ENCODE measurements at regions not wholly inside any gene's neighbourhood (a gene's known extent, or its start where the extent isn't known, plus 50 kb on each side); places are given as distances from the start of the nearest gene placed in this dataset.

DNA sequence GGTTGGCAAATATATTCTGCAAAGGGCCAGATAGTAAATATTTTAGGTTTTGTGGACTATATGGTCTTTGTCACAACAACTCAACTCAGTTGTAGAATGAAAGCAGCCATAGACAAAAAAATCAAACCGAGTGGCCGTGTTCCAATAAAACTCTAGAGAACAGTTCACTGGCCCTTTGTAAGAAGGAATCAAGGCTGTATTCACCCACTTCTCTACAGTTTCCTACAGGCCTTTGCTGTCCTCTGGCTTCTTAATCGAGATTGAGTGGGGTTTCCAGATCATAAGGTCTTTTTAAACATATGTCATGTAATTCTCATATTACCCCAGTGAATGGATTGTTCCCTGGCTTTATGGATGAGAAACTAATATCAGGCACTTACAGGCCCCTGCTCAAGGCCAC is 448.9 kb upstream of the ETAA1 start:
- TF ChIP-seq, protein P1, sequence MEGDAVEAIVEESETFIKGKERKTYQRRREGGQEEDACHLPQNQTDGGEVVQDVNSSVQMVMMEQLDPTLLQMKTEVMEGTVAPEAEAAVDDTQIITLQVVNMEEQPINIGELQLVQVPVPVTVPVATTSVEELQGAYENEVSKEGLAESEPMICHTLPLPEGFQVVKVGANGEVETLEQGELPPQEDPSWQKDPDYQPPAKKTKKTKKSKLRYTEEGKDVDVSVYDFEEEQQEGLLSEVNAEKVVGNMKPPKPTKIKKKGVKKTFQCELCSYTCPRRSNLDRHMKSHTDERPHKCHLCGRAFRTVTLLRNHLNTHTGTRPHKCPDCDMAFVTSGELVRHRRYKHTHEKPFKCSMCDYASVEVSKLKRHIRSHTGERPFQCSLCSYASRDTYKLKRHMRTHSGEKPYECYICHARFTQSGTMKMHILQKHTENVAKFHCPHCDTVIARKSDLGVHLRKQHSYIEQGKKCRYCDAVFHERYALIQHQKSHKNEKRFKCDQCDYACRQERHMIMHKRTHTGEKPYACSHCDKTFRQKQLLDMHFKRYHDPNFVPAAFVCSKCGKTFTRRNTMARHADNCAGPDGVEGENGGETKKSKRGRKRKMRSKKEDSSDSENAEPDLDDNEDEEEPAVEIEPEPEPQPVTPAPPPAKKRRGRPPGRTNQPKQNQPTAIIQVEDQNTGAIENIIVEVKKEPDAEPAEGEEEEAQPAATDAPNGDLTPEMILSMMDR (conservative IDR thresholded peaks at IDR 0.05; ENCODE audit: low read depth, low read length) = no peak
- no peak for TF ChIP-seq POLR2A (IDR thresholded peaks at IDR 0.05; ENCODE audit: low read depth, low read length)
- TF ChIP-seq, protein P2, sequence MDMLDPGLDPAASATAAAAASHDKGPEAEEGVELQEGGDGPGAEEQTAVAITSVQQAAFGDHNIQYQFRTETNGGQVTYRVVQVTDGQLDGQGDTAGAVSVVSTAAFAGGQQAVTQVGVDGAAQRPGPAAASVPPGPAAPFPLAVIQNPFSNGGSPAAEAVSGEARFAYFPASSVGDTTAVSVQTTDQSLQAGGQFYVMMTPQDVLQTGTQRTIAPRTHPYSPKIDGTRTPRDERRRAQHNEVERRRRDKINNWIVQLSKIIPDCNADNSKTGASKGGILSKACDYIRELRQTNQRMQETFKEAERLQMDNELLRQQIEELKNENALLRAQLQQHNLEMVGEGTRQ (IDR thresholded peaks at IDR 0.05; ENCODE audit: low read depth, low read length) = no peak
- no peak for TF ChIP-seq BHLHE40 (IDR thresholded peaks at IDR 0.05; ENCODE audit: low read depth, low read length)
- no peak for TF ChIP-seq MAZ (IDR thresholded peaks at IDR 0.05; ENCODE audit: borderline replicate concordance, low read depth, low read length)
- no peak for TF ChIP-seq SMC3 (IDR thresholded peaks at IDR 0.05; ENCODE audit: low read depth, low read length)
- TF ChIP-seq, protein P3, sequence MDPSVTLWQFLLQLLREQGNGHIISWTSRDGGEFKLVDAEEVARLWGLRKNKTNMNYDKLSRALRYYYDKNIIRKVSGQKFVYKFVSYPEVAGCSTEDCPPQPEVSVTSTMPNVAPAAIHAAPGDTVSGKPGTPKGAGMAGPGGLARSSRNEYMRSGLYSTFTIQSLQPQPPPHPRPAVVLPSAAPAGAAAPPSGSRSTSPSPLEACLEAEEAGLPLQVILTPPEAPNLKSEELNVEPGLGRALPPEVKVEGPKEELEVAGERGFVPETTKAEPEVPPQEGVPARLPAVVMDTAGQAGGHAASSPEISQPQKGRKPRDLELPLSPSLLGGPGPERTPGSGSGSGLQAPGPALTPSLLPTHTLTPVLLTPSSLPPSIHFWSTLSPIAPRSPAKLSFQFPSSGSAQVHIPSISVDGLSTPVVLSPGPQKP (IDR thresholded peaks at IDR 0.05; ENCODE audit: borderline replicate concordance, low read depth, low read length) = no peak
- TF ChIP-seq CHD1 (IDR thresholded peaks at IDR 0.05; ENCODE audit: low read depth, low read length) = no peak
- no peak for TF ChIP-seq RCOR1 (IDR thresholded peaks at IDR 0.05; ENCODE audit: insufficient replicate concordance, low read length)
- no peak for TF ChIP-seq MAFK (IDR thresholded peaks at IDR 0.05; ENCODE audit: low read depth, low read length)
- TF ChIP-seq RAD21 (IDR thresholded peaks at IDR 0.05; ENCODE audit: low read length) = no peak
- no peak for TF ChIP-seq CEBPB (IDR thresholded peaks at IDR 0.05; ENCODE audit: low read depth, low read length)
- TF ChIP-seq RFX5 (IDR thresholded peaks at IDR 0.05; ENCODE audit: low read depth, low read length) = no peak

All from IMR-90 (cell line).